Astrocyte (in vitro differentiated cells and primary cell): ENCODE measurements at regions not wholly inside any gene's neighbourhood (a gene's known extent, or its start where the extent isn't known, plus 50 kb on each side); places are given as distances from the start of the nearest gene placed in this dataset.

Experiments used
- CTCF ChIP-seq: IDR thresholded peaks from 2 replicates; pipeline ENCODE4 v1.5.1; 2011; ENCODE audit warnings: low read depth, mild to moderate bottlenecking, inconsistent platforms, low read length, moderate library complexity; ENCODE audit not compliant: insufficient read depth
- EZH2 ChIP-seq: IDR thresholded peaks from 2 replicates; pipeline ENCODE4 v1.6.1; 2012; ENCODE audit warnings: mild to moderate bottlenecking, low read length, inconsistent platforms; ENCODE audit not compliant: insufficient read depth

- TF ChIP-seq CTCF (no peak), EZH2 (no peak)
These were observed 123.8 kb upstream of the PRDX6 start for GRCh38 chr1:173353350-173353749.
